HG03442 (cell line): ENCODE measurements at regions not wholly inside any gene's neighbourhood (a gene's known extent, or its start where the extent isn't known, plus 50 kb on each side); places are given as distances from the start of the nearest gene placed in this dataset.
"Not testable (repeated sequence)": the region's sequence is repeated elsewhere in the genome, so short reads cannot be mapped to it uniquely, and the experiment has no call there.

ENCODE experiments used
- ATAC-seq: cut with Tn5 transposase; IDR thresholded peaks from one replicate; pipeline ENCODE4 v1.9.1; 2021; ENCODE audit warnings: mild to moderate bottlenecking, moderate library complexity; ENCODE audit not compliant: unreplicated experiment

DNA sequence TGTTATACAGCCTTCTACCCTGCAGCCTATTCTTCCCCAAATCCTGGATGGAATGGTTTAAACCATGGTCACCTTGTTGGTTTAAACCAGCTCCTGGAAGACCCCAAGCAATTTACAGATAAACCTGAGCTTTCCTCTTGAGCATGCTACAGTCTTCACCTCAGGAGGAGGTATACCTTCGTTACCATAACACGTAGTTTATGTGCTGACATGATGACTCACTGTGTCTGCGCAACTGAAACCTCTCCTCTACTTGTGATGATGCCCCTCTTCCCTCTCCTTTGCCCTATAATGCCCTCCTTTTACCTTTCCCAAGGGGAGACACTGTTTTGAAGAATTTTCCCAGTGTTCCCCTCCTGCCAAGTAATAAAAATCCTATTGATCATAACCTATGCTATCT lies 457.3 kb upstream of the RGS18 start:
- ATAC-seq, result no peak

- ATAC-seq, result no peak
Measured at GRCh38 chr1:191702124-191702523, 456.1 kb upstream of the RGS18 start.

DNA sequence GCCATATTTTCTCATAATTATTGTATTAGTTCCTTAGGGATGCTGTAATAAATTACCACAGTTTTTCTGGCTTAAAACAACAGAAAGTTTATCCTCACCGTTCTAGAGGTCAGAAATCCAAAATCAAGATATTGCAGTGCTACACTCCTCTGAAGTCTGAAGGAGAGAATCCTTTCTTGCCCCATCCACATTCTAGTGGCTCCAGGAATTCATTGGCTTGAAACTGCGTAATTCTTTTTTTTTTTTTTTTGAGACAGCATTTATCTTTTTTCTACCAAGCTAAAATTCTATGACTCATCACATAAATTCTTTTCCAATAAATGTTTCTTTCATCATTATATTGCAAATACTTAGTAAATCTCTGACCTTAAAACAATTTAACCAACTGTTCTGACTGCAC lies 451.0 kb upstream of the RGS18 start:
- no peak for ATAC-seq

DNA sequence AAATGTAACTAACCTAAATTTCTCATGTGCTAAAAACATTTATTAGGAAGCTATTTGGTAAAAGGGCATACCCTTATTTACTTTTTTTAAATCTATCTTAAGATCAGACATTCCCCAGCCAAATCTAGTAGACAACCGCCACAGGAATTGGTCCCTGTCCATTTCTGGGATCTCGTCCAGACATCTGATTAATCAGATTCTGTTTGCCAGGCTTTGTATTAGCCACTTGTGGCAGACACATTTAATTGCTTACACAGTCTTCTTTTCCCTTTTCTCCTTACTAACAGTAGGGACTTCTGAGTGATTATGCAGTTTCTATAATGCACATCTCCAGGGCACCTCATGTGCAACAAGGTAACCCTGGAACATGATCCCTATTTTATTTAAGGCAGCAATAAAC lies 449.0 kb upstream of the RGS18 start:
- no peak for ATAC-seq

DNA sequence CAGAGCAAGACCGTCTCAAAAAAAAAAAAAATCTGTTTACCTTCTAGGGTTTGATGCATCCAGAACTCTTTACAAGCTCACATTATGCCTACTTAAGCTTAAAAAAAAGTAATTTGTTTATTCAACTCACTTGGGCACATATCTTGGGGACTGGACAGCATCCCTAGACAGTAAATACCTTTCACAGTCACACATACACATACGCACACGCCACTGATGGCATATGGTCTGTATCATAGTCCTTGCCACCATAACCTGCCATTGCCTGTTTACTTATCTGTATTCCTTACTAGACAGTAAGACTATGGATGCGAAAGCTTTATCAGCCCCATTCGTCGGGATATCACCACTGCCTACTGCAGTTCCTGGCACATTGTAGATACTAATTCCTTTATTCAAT lies 446.3 kb upstream of the RGS18 start:
- no peak for ATAC-seq

GRCh38 chr1:191714845-191715244 lies 443.4 kb upstream of the RGS18 start:
- no peak for ATAC-seq

DNA sequence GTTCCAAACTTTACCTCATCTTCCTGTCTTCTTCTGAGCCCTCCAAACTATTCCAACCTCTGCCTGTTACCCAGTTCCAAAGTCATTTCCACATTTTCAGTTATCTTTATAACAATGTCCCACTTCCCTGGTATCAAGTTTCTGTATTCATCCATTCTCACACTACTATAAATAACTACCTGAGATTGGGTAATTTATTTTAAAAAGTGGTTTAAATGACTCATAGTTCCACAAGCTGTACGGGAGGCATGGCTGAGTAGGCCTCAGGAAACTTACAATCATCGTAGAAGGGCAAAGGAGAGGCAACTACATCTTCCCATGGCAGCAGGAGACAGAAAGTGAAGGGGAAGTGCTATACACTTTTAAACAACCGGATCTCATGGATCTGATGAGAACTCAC lies 428.5 kb upstream of the RGS18 start:
- ATAC-seq, result no peak

DNA sequence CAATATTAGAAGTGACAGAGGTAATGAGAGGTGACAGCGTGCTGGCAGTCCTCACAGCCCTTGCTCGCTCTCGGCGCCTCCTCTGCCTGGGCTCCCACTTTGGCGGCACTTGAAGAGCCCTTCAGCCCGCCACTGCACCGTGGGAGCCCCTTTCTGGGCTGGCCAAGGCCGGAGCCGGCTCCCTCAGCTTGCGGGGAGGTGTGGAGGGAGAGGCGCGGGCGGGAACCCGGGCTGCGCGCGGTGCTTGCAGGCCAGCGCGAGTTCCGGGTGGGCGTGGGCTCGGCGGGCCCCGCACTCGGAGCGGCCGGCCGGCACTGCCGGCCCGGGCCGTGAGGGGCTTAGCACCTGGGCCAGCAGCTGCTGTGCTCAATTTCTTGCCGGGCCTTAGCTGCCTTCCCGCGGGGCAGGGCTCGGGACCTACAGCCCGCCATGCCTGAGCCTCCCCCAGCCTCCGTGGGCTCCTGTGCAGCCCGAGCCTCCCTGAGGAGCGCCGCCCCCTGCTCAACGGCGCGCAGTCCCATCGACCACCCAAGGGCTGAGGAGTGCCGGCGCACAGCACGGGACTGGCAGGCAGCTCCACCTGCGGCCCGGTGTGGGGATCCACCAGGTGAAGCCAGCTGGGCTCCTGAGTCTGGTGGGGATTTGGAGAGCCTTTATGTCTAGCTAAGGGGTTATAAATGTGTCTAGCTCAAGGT lies 426.5 kb upstream of the RGS18 start:
- not testable (repeated sequence) for ATAC-seq

DNA sequence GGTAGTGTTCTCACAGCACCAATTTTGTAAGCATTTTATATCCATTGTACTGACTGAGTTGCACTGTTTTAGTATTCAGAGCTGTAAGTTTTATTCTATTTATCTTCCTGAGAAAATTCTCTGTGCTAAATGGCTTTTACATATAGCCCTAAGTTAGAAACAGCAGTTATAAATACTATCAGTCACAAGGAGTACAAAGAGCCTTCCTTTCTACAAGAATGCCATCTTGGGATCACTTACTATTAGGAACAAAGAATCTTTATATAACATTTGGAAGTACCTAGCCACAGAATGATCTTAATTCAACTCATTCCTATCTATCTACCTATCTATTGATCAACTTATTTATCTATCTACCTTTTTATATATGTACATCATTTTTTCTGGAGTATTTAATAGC lies 423.9 kb upstream of the RGS18 start:
- no peak for ATAC-seq

- no peak for ATAC-seq
Measured at GRCh38 chr1:191739544-191739943, 418.7 kb upstream of the RGS18 start.

DNA sequence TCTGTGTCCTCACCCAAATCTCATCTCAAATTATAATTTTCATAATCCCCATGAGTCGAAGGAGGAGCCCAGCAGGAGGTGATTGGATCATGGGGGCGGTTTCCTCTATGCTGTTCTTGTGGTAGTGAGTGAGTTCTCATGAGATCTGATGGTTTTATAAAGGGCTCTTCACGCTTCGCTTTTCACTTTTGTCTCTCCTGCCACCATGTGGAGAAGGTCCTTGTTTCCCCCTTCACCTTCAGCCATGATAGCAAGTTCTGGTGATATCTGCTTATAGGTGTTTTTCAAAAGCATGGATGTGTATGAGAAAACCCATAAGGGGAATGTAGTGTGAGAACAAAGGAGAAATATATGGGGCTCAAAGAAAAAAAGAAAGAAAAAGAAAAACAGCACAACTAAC lies 405.9 kb upstream of the RGS18 start:
- no peak for ATAC-seq

GRCh38 chr1:191760016-191760415 lies 398.2 kb upstream of the RGS18 start:
- ATAC-seq, result no peak

- no peak for ATAC-seq
Measured at GRCh38 chr1:191788551-191788950, 369.7 kb upstream of the RGS18 start.

DNA sequence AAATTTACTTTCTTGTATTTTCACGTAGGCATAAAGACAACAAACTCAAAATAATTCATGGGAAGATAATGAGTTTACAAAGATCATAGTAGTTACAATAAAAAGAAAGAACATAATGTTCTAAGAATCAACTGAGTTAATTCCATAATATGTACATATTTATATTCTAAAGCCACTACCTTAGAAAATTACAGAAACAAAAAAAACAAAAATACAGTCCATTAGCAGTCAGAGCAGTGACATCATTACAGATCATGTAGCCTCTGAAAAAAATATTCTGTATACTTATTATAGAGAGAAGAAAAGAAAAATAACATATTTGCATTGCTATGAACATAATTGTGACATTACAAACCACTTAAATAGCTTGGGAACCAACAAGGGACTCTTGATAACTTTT lies 360.1 kb upstream of the RGS18 start:
- ATAC-seq, result no peak

DNA sequence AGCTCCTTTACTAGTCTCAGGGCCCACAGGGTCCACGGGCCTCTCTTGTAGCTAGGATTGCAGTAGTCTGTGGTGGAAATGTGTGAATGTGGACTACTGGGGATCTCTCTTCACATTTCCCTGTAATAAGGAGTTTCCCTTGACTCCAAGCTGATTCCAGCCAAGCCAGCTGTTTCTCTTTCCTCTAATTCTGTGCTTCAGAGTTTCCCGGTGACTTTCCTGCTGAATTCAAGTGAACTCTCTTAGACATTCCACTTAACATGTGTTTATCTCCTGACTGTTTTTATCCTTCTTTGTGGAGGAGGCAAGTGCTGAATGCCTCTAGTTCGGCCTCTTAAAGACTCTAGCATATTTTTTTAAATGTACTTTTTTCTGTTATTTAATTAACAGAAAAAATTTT lies 354.0 kb upstream of the RGS18 start:
- no peak for ATAC-seq

- not testable (repeated sequence) for ATAC-seq
Measured at GRCh38 chr1:191813593-191813992, 344.7 kb upstream of the RGS18 start.

DNA sequence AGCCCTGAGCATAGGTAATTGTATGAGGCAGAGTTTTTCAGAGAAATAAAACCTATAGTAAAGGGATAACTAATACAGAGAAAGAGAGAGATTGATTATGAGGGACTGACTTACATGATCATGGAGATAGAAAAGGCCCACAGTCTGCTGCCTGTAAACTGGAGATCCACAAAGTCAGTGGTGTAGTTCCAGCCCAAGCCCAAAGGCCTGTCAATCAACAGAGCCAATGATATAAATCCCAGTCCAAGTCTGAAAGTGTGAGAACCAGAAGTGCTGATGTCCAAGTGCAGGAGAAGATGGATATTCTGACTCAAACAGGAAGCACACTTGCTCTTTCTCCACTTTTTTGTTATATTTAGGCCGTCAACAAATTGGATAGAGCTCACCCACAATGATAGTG lies 340.1 kb upstream of the RGS18 start:
- ATAC-seq, result no peak

DNA sequence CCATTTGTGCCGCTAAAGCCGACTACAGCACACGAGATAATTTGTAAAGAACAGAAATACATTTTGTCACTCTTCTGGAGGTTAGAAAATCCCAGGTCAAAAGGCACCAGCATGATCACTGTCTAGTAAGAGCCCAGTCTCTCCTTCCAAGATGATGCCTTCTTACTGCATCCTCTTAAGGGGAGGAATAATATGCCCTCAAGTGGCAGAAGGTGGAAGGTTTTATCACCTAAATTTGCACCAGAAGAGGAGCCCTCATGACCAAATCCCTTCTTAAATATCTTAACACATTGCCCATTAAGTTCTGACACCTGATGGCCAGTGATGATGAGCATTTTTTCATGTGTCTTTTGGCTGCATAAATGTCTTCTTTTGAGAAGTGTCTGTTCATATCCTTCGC lies 326.7 kb upstream of the RGS18 start:
- peak; percentile 54 for ATAC-seq

- no peak for ATAC-seq
Measured at GRCh38 chr1:191839891-191840290, 318.4 kb upstream of the RGS18 start.

DNA sequence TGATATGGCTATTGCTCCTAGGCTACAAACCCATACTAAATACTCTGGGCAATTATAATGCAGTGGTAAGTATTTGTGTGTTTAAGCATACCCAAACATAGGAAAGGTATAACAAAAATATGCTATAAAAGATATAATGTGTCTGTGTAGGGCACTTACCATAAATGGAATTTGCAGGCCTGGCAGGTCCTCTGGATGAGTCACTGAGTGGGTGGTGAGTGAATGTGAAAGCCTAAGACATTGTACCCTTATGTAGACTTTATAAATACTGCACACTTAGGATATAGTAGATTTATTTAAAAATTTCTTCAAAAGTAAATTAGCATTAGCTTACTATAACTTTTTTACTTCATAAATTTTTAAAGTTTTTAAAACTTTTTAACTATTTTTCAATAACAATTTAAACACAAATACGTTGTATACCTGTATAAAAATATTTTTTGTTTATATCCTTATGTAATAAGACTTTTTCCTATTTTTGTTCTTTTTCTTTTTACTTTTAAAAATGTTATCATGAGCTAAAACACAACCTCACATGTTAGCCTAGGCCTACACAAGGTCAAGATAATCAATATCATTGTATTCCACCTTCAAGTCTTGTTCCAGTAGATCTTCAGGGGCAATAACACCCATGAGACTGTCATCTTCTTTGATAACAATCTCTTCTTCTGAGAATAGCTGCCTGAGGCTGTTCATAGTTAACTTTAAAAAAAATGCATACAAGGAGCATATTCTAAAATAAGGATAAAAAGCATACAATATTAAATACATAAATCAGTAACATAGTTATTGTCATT lies 306.3 kb upstream of the RGS18 start:
- no peak for ATAC-seq

DNA sequence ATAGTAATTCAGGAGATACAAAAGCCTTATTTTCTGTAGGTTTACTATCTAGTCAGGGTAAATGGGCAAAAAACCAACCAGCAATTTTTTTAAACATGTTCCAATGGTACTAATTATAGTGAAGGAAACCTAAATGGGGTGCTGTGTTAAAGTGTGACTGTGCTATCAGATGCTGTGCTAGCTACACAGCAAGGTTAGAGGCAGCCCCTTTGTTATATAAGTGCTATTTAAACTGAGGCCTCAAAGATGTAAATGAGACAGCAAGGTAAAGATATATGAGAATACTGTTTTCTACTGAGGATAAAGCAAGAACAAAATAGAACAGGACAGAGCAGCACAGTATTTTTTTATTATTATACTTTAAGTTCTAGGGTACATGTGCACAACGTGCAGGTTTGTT lies 305.4 kb upstream of the RGS18 start:
- no peak for ATAC-seq

GRCh38 chr1:191857600-191857999 lies 300.7 kb upstream of the RGS18 start:
- no peak for ATAC-seq

GRCh38 chr1:191865479-191865878 lies 292.8 kb upstream of the RGS18 start:
- no peak for ATAC-seq
